Islet of Langerhans (tissue), 1 donor: ENCODE measurements at regions not wholly inside any gene's neighbourhood (a gene's known extent, or its start where the extent isn't known, plus 50 kb on each side); places are given as distances from the start of the nearest gene placed in this dataset.

Experiments used
- FAIRE-seq: peaks from one replicate; lab custom pipeline; 2011; peaks lifted over from hg19 to GRCh38; lab: Jason Lieb, UNC

DNA sequence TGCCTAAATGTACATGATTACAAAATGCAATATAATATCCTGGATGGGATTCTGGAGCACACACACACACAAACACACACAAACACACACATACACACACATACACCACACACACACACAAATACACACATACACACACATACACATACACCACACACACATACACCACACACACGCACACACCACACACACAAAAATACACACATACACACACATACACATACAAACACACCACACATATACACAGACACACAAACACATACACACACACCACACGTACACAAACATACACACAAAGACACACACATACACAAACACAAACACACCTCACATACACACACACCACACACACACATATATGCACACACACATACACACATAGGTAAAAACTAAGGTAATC, 134.6 kb upstream of the SYNDIG1 start:
- no peak for FAIRE-seq

DNA sequence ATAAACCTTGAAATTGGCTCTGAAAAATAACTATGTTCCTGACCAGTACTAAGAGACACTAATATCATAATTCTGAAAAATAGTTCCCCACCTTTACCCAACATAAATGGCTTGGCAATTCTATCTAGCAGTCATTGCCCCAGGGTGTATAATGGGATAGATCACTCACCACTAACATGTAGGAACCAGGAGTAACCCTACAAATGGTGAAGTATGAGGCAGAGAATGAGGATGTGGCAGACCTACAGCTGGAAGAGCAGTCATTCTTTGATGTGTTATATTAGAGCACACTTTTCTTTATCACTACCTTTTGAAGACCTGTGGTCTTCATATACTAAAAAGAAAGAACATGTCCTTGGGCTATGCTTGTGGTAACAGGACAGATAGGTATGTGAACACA, 136.5 kb upstream of the SYNDIG1 start:
- FAIRE-seq = no peak

DNA sequence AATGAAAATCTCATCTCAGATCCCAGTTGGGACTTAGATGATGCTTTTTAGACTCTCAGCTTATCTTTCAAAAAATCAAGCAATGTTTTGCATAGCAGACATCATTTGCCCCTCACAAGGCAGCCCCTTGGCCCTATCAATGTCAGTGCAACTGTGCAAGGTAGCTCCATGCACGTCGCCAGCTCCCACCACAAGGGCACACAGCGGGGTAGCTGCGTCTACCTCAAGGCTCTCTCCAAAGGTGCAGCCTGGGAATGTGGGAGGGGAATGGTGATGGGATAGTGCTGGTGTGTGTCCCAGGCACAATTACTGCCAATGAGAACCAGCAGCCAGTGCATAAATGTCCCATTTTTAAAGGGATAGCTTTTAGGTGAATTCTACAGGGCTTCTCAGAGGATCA, 137.5 kb upstream of the SYNDIG1 start:
- no peak for FAIRE-seq

DNA sequence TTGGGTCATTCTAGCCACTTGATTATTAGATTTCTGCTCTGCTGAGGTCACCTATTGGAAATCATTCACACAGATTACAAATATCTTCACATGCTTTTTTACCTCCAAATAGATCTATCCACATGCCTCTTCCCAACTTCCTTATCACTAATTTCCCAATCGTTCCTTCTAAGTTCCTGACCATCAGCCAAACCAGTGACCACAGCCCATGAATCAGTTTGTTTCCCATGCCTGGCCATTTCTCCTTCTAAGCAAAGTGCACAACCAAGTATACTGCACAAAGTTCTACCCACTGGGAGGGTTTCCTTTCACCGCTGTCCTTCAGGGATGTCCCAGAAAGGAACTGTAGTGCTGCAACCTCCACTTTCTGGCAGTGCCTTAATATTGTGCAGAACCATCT, 140.5 kb upstream of the SYNDIG1 start:
- no peak for FAIRE-seq

DNA sequence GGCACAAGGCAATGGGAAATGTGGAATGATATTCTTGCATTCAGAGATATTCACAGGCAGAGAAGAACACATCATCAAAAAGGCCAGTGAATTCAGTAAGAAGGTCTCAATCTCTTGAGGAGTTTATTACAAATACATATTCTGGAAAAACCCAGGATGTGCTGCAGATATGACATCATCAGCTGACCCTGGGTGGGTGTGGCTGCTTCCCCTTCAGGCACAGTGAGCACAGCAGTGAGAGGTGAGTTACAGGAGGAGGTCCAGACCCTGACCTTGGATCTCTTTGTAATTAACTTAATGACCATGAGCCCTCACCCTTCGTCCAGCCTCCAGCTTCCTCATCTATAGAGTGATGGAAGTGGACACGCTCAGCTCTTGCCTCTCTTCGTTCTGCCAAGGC, 147.5 kb upstream of the SYNDIG1 start:
- no peak for FAIRE-seq

DNA sequence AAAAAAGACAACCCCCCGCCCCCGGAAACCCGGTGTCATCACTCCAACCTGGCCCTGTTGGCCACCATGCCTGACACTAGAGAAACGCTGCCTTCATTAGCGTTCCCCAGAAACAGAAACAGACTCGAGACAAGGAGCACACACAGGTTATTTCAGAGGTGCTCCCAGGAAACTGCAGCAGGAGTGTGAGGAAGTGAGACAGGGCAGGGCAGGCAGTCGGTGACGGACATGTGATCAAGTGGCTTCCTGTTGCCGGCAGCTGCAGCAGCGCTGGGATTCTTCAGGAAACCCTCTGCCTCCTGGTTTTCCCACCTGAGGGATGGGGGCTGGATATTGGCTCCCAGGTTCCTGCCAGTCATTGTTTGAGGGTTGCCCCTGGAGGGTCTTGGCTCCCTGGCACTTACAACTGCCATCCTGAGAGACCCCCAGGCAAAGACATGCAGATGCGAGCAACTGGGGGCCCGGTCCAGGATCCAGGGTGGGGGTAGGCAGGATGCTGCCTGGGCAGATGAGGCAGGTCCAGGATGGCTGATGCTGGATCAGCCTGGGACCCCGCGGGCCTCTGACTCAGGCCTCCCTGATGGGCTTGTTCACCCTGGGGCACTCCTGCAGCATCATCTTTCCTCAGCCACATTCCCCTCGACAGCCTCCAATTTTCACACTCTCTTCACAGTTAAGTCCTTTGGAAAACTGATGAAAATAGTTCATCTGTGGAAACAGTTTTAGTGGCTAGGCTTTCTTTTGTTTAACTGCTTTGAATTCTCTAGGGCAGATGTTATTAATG, 150.7 kb upstream of the SYNDIG1 start:
- FAIRE-seq = no peak

DNA sequence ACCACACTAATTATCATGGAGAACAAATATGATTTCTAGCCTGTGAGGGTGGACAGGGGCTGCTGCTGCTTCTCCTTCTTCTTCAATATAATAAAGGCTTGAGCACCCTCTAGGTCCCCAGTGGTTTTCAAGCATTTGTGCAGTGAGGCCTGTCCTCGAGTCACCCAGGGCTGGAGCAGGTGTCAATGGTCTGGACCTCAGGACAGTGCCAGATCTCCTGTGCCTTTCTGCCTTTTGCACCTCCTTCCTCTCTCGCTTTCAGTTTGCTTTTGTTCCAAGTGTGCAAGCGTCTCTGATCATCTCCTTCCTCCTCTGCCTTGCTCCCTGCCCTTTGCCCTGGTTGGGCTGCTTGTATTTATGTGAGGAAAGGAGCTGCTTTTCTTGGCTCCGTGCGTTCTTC, 152.2 kb upstream of the SYNDIG1 start:
- no peak for FAIRE-seq

DNA sequence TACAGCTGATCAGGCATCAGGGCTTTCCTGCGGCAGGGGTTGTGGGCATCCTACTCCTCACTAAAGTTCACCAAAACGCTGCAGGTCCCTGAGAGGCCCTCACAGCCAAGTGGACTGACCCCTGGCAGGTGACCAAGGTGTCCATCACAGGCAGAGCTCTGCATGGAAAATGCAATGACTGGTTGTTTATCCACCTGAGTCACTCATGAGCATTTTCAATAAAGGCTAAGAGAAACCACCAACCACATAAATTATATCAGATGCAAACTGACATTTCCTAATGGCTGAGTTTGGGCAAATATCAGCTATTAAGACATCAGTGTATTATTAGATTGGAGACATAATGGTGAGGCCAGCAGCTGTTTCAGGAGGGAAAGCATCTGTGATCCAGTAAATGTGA, 152.7 kb upstream of the SYNDIG1 start:
- no peak for FAIRE-seq

DNA sequence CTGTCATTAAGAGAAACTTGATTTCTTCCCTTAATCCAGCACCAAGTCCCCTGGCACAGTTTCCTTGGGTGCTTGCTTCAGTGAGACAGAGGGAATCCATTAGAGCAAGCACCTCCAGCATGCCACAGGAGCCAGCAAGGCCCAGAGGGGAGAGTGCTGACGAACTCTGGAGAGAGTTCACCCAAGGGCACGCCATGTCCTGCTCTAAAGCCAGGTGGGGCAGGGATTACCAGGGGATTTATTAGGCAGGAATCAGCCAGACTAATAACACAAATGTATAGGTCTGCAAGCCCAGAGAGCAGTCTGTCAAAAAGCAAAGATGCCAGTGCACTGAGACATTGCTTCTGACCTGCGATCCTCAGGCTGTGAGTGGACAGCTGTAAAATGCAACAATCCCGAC, 155.4 kb upstream of the SYNDIG1 start:
- no peak for FAIRE-seq

DNA sequence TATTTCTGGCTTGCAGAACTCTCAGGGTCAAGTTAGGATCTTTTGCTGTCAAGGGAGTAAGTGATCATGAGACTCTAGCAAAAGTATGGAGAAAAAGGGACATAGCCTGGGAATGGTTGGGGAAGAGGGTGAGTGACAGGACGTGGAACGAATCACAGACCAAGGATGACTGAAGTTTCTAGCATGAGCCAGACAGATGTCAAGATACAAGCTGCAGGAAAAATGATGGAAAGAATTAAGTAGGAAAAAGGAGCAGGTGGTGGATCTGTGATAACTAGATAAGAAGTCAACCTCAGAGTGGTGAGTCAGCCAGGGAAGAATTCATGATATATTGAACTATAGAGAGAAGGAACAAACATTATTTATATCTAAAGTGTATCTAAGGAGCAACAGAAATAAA, 159.8 kb upstream of the SYNDIG1 start:
- FAIRE-seq = no peak

DNA sequence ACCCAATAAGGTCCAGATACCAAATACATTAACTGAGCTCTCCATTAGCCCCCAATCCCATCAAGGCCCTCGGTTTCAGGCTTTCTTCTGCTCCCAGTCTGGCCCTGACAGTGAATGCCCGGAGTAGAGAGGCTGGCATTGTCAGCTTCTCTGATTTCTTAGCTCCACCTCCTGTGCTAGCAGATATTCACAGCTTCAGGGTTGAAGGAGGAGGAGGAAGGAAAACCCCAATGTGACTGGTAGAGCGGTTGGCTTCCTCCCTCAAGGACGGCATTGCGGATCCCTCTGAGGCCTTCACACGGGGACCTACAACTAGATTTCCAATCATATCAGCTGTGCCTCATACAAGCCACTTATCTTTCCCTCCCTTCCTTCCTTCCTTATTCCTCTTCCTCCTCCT, 164.1 kb upstream of the SYNDIG1 start:
- FAIRE-seq = no peak

DNA sequence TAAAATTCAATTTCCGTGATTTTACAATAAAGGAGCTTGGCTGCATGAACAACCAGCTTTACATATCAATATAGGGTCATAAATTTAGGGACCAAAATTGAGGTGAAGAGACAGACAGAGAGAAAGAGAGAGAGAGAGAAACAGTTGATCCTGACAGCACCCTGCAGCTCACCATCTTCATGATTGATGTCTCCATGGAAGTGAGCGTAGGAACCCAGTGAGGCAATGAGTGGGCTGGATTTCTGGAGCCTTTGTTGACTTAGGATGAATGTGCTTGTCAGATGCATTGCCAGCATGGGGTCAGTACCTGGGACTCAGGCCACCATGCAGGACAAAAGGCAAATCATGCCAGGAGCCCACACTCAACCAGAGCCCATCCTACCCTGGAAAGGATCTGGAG, 165.1 kb upstream of the SYNDIG1 start:
- FAIRE-seq = no peak

DNA sequence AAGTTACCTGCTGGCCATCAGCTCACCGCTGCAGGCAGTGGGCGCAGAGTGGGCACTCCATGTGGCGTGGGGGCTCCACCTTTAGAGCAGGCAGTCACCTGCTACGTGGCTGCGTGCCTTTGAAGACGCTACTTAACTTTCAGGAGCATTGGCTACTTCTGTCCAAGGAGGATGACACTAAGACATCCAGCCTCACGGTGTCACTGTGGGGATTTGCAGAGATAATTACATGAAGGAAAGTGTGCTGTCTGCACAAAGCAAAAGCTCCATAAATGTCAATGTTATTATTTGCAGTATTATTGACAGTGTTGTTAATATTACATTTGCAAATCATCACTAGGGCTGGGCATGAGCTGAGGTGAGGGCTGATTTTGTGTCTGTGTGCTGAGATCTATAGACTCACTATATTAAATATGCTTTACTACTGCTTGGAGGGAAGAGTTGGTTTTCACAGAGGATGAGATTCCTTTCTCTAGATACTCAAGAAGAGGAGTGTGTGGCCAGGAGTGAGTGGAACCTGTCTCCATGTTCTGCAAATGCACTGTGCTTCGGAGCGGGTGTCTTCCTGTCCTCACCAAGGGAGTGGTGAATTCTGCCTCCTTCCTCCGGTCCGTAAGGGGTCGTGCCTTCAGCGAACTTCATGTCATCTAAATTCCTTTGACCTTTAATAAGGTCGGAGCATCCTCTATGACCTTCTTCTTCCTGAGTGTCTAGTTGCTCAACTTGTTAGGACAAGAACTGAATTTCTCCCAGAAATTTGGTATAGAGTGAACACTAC, 165.8 kb upstream of the SYNDIG1 start:
- FAIRE-seq = no peak

DNA sequence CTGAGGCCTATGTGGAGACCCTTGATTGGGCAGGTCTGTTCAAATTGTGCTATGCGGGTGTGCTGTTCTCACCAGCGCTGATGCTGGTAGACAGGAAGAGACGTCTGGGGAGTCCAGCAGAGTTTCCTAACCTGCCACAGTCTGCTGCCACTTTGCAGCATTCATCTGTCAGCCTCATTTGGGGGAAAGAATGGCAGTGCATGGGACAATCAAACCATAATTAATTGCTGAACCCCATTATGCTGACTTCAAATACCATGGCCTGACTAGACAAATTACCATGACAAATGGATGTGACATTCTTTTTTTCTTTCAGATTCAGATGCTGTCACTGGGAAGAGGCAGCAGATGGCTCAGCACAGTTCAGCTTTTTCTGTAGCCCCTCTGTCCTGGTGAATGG, 171.4 kb upstream of the SYNDIG1 start:
- no peak for FAIRE-seq

DNA sequence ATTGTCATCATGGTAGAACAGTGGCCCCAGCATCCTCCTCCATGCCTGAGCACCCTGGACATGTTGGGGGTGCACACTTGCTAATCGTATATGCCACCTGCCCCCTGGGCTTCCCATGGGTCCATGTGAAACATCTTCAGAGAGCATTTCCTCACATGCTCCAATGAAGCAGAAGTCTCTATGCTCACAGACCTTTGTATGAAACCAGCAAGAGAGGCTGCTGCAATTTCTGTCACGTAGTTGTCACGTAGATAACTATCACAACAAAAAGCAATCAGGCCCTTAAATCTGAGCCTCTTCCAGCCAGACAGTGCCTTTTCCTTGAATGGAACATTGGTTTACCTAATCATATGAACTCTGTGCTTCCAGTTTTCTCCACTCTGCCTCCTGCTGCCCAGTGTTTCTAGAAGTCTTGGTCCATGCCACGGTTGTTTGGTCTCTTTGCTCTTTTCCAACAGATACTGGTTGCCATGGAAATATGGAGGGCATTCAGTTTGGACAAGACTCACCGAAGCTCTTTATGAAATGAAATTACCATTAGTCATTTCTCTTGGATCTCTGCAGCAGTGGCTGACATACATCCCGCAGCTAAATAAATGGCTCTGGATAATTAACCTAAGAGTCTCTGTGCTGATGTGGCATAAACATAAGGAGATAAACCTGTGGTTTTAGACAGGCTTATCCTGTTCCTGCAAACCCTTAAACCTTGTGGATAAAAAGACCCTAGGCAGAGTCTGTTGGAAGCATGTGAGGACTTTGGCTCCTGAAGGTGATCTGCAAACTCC, 172.8 kb upstream of the SYNDIG1 start:
- peak; percentile 86 for FAIRE-seq

DNA sequence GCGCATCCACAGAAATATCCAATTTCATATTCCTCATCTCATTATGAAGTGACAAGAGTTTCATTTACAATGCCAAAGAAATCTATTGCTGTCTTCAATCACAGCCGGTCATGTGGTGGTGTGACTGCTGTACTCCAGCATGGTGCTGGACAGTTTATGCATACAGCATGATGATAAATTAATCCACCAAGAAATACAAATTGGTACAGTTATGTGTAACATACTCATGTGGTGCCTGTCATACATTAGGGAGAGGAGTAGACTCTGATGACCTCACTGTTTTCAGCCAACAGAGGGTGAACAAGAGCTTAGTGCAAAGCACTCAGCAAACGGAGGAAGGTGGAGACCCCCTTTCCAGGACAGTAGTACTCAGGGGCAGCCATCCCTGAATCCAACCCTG, 178.4 kb upstream of the SYNDIG1 start:
- FAIRE-seq = no peak

DNA sequence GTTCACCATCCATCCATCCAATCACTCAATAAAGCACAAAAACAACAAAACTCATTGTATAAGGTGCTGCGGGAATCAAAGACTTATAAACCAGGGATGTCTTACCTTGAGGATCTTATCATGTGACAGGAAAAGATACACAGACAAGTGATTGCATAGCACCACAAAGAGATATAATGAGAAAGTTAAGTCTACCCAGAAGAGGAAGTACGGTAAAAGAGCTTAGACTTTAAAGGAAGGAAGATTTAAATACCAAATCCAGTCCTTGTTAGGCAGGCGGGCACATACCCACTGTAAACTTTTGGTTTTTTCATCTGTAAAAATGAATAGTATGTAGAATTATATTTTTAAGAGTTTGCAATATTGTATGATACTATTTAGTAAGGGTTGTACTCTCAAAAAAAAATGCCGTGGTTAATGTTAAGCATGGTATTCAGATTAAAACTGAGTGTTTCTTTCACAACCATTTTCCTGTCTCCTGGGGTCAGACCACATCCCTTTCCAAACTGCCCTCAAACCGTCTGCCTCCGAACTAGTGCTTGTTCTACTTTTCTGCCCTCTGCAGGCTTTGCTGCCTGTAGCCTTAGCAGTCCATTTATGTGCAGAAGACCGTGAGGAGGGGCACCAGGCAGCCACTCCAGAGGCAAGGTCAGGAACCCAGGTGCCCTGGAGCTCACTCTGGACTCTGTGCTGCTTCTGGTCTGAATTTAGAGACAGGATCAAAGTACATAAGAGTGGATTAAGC, 179.5 kb upstream of the SYNDIG1 start:
- FAIRE-seq = no peak

DNA sequence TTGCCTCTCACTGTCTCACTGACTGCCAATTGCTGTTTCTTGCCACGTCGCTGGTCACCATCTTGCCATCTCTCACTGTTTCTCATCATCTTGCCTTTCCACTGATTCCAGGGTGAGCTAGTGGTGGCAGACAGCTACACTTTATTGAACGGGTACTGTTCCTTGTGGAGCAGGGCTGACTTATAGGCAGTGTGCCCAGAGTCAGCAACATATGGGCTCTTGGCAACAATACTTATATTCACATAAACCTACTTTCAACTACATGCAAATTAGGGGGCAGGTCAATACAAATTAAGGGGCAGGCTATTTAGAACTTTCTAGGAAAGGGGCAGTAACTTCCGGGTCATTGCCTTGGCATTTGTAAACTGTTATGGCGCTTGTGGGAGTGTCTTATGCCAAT, 186.2 kb upstream of the SYNDIG1 start:
- no peak for FAIRE-seq

DNA sequence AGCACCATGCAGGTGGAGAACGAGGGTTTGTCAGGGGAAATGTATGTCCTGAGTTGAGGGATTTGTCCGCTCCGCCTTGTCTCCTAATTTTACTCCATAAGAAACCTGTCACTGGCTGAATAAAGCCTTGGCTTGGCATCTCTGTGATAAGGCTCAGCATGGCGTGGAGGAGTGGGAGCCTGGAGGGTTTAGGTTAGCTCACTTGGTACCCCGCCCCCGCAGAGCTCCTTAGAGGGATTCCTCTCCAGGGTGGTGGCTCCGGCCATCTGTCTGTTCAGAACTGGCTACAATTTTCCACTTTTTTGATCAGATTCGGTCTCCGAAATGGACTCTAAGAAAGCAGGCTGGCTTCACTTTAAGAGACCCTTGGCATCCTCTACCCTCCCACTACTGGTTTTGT, 192.2 kb upstream of the SYNDIG1 start:
- FAIRE-seq = no peak

DNA sequence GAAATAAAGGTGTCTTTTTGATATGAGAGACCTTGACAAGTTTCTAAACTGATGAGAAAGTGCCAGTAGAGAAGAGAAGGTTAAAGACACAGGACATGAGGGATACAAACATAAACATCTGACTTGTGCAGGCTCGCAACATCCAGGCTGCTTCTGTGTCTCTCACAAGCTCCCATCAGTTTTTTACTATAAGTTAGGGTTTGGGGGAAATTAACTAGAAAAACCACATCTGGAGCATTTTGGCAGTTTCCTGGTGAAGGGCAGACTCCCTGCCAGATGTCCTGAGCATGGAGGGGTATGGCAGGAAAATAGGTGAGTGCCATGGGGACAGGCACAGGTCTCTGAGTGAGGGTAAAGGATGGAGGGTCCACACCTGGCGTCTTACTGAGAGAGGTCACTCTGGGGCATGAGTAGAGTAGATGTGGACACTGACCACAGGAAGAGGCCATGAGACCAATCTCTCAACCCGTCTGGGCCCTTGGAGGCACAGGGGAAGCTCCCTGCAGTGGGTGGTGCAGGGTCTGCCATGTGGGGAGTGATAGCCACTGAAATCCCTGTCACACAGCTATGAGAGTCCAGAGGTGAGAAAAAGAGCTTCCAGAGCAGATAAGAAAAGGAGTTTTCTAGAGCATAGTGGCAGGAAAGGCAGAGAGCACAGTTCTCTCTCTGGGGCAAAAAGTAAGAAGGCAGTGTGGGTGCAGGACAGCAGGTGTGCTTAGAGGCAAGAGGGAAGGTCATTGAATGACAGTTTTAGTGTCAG, 193.3 kb upstream of the SYNDIG1 start:
- FAIRE-seq = no peak

DNA sequence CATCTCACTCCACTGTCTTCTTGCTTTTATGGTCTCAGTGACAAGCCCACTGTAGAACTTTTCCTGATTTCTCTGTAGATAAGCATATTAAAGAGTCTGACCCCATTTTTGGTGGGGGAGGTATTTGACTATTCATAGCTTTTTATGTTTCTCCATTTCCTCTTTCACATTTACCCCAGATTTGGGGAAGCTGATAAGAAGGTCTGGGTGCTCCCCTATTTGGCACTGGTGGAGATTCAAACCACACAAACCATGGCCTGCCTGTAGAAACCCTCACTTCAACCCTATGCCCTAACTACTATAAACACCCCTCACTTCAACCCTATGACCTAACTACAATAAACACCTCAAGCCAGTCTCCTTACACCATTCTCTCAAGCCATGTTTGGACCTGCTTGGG, 196.2 kb upstream of the SYNDIG1 start:
- FAIRE-seq = no peak

DNA sequence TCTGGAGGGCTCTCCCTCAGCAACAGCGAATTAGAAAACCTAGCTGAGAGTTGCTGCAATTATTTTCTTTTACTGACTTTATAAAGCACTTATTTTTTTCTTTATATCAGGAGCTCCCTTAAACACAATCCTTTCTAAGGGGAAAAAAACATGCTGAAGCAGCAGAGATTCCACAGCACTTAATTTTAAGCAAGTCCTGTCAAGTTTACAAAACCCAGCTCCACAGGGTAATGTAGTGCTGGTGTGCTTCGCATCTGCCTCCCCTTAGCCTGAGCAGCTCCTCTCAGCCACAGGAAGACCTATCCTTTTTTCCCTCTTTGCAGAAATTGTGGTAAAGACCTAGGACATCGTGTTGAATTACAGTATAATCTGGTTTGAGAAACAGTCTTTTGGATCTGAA, 208.1 kb upstream of the SYNDIG1 start:
- no peak for FAIRE-seq
